ENCODE measurements at regions not wholly inside any gene's neighbourhood (a gene's known extent, or its start where the extent isn't known, plus 50 kb on each side); places are given as distances from the start of the nearest gene placed in this dataset.

DNA sequence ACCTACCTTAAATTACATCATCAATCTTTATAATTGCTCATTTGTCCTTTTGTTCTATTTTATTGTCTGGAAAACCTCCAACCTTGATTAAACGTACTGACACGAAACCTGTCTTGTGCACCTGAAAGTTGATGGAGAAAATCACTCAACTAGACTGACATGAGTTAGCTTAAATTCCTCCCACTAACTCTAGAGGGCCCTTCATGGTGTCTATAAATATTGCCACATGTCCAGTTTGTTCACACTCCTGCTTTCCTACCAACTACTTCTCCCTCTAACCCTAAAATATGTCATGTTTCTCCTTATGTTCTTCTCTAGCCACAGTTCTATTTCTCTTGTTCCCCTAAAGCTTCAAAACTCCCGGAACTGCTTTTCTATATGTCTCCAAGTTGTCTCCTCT lies 59.8 kb upstream of the SGO1 start:
- TF ChIP-seq SMC3 (conservative IDR thresholded peaks at IDR 0.05; ENCODE audit: poor library complexity) (no peak), POLR2AphosphoS5 (IDR thresholded peaks at IDR 0.05) (no peak), TAF1 (IDR thresholded peaks at IDR 0.05; ENCODE audit: low read depth) (no peak)
- TF ChIP-seq, protein P1, sequence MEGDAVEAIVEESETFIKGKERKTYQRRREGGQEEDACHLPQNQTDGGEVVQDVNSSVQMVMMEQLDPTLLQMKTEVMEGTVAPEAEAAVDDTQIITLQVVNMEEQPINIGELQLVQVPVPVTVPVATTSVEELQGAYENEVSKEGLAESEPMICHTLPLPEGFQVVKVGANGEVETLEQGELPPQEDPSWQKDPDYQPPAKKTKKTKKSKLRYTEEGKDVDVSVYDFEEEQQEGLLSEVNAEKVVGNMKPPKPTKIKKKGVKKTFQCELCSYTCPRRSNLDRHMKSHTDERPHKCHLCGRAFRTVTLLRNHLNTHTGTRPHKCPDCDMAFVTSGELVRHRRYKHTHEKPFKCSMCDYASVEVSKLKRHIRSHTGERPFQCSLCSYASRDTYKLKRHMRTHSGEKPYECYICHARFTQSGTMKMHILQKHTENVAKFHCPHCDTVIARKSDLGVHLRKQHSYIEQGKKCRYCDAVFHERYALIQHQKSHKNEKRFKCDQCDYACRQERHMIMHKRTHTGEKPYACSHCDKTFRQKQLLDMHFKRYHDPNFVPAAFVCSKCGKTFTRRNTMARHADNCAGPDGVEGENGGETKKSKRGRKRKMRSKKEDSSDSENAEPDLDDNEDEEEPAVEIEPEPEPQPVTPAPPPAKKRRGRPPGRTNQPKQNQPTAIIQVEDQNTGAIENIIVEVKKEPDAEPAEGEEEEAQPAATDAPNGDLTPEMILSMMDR (IDR thresholded peaks at IDR 0.05; ENCODE audit: poor library complexity, severe bottlenecking), result no peak

Measured in neural cell (in vitro differentiated cells).